Head of caudate nucleus (tissue), 42 donors: ENCODE measurements at regions not wholly inside any gene's neighbourhood (a gene's known extent, or its start where the extent isn't known, plus 50 kb on each side); places are given as distances from the start of the nearest gene placed in this dataset.
A peak's percentile ranks its signal among the peaks of the same experiment; 100 is the strongest.

Experiments used
- DNase-seq, 42 donors: peaks; one replicate each; pipeline versions ENCODE4 v3.0.0 to v3.0.0-alpha.2; 2020 to 2021; ENCODE audit warnings: mixed read lengths in 7 of 42
- intact Hi-C: fragments of 100-400 bp; cut with DNase I; formaldehyde crosslinking; loops from one replicate; pipeline ENCODE4 v1.15.0; 2022

DNA sequence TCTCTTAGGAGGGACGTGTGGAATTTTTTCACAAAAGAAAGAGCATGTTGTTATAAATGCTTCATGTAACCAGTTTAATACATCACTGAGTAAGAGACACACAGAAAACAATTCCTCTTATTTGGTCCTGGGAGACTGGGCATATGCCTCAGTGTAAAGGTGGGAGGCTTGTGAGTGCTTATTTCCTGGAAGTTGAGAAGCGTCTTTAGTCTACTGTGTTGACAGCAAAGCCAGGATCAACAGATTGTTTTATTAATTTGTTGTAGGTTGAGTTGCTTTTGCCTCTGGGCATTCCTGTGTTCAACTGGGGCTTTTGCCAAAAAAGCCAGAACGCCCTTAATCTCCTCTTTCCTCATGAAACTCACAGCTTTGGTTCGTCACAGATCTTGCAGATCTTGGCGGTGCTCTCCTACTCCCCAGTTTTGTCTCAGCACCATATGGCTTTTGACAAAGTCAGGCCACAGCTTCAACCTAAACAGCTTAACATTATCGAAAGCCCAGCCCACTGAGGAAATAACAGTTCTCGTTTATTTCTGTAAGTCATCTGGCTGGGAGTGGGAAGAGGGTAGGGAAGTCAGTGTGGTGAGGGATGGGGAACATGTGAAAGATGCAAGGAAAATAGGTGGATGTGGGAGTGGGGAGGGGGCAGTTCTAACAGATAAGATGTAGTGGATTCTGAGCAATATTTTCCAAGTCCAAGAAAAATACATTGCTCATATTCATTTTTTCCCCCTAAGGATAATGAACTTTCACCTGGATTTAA is 227.2 kb downstream of the DACT1 start:
- no peak for DNase-seq

DNA sequence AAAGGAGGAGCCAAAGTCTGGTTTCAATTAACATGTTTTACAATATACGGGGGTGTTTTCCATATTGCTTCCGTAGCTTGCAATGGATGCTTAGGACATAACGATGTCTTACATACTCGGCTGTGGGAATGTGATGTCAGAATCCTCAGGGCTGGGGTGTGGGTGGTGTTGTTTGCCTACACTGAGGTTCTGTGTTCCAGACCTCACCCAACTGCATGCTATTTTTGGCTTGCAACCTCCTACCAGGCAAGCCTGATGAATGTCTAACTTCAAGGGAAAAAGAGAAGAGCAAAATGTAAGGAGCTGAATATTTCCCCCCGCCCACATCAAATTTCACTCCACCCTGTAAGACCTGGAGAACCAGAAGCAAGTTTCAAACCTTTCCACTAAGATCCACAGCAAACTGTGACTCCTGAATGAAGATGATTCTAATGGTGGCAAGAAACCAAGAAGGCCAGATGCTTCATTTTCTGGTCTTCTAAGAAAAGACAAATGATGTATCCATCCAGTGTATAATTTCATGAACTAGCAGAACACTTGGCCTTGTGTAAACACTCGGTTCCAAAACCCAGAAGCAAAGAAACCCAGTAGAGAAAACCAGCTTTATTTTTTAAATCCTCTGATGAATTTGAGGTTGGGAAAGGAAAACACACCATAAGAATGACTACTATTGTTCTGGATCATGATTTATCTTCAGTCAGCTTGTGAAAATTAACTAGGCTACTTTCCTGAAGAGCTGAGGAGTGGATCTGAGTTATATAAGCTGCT is 227.9 kb downstream of the DACT1 start:
- intact Hi-C loops, result loop anchor here (2.0 kb wide), 1 partner anchor 35 kb away; no protein-coding TSS in a partner anchor
- DNase-seq, result peak in 31 of 42 donors; percentile 6 to 81 (median 27)

More for the DNA sequence above, 227.2 kb downstream of the DACT1 start:
- intact Hi-C loops, result no loop called here

DNA sequence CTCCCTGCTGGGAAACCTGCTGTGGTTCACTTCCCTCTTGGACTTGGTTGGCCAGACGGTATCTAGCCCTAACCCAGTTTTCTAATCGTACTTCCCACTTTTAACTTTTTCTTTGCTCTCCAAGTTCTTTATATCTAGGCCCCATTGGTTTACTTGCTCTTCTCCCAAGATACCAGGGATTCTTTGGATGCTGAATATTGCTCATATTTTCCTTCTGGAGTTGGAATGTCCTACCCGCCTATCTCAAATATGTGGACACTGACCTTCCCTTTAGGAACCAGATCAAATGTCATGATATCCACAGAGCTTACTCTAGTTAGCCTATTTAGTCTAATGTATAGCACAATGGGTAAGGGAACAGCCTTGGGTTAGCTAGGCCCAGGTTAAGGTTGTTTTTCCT is 228.6 kb downstream of the DACT1 start:
- intact Hi-C loops, result loop anchor here (2.0 kb wide), 1 partner anchor 34 kb away; no protein-coding TSS in a partner anchor
- no peak for DNase-seq

DNA sequence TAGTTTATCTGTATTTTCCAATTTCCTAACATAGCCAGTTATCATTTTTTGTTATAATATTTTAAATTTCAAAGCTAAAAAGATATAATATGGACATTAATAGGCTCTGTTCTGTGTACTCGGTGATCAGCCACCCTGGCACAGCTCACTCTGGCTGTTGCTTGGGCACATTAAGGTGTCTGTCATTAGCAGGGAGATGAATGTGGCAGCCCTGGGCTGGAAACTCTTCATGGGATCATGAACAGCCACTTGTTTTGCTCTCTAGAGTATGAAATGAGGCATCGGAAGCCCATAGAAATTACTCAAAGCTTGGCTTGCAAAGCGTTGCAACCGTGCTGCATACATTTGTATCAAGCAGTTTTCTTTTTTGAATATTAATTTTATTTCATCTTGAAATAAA is 233.2 kb downstream of the DACT1 start:
- DNase-seq, result no peak
- intact Hi-C loops, result no loop called here

DNA sequence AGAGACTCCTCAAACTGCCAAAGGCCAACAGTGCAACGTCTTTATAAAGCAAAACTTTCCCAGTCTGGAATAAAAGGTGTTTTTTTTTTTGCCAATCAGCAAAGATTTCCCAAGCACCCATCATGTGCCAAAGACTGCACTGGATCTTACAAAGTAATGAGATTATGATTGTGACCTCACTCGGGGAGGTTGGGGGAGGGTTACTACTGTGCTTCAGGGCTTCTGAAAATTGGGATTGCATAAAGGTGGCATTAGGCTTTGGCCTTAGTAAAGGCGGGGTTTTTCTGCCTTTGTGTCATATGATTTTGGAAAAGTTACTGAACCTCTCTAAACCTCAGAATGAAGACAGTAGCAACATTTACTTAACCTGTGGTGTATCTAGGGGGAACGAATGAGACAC is 233.8 kb downstream of the DACT1 start:
- intact Hi-C loops, result no loop called here
- DNase-seq, result no peak

DNA sequence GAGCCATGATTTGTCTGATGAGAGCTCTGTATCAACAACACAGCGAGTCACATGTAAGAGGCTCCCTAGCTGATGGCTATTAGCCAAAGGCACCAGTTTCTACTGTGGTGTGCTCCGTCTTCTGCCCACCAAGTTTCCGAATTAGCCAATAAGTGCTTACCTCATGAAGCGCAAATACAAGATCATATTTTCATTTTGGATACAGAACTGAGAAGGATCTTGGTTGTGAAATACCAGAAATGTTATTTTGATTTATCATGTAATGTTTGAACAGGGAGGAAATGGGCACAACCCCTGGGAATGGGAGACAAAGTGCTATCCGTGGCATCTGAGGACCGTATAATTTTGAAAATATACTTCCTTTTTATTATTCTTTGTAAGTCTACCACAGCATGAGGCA is 234.3 kb downstream of the DACT1 start:
- DNase-seq, result no peak
- intact Hi-C loops, result no loop called here

DNA sequence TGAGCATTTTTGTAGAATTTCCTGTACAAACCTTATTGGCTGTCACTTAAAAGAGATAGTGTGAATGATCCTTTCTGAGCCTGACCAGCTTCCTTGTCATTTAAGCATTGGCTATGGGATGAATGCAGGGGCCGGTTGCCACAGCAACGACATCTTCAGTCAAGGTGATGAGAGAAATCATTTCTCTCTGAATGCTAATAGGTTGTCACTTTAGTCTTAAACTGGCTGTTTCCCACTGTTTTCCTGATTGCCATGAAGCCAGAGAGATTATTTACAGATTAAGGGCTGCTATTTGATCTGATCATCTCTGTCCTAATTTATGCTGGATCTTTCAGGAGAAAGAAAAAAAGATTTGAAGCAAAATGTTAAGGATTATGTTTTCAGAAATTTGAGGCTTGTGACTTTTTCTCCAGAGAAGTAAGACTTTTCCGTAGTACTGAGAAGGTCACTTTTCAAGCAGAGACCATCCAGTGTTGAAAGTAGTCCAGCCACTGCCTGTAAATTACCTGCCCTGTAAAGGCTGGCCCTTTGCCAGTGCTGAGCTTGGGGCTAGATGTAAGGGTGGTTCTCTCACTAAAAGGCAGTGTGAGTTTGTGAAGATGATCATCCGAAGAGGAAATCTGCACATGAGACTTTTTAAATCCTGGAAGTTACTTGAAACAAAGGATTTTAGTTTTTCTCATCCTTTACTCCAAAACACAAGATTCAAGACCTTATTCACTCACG is 235.6 kb downstream of the DACT1 start:
- intact Hi-C loops, result no loop called here
- DNase-seq, result no peak

DNA sequence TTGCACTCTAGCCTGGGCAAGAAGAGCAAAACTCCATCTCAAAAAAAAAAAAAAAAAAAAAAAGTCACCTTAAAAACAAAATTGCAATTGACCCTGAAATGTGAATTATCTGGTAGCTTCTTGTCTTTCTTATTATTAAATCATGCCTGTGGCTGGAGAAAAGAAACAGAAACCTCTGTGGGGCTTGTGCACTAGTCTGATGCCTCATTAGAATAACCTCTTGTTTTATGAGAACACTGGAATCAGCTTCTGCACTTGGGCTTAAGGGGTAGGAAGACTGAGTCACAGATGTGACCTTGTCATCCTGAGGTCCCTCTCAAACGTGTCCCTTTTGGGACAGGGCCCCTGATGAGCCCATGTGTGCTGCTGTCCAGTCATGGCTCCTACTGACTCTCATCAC is 237.9 kb downstream of the DACT1 start:
- no peak for DNase-seq
- intact Hi-C loops, result no loop called here

DNA sequence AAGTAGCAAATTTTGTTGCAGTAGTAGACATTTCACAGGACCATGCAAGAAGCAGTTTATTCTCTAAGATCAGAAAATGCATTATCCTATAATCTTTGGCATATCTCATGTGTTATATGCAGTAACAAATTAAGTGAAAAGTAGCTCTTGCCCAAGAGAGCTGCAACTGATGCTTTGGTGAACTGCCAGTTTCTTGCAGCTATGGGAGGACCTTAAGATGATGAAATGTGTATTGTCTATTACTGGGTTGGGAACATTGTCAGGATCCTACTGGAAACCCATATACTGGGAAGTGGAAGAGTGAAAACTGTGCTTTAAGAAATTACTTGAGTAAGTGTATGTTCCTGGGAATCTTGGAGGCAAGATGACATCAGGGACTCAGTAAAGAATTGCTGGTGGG is 238.8 kb downstream of the DACT1 start:
- DNase-seq, result no peak
- intact Hi-C loops, result no loop called here

DNA sequence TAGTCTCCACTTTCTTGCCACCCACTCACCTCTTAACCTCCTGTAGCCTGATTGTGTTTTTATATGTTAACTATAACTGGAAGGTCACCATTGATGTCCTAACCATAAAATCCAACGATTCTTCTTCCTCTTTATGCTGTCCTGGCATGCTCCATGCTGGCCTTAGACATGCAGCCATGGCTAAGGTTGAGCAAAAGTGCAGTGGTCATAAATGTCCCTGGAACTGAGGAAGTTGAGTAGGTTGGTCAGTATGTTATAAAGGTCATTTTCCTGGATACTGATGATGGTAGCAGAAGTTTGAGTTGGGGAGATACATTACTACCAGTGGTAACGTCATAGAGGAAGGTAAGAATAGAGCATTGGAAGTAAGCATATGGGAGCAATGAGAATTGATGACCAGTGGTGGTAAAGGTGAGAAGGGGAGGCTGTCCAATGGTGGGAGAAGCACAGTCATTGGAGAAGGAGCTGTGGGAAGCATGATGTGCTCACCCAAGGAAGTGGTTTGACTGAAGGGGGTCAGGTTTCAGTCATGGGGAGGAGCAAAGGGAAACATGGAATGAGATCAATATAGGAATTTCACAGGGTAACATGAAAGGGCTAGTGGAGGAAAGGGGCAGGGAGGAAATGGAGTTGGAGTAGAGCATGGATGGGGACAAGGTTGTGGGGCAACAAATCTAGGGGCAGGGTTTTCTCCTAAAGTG is 240.8 kb downstream of the DACT1 start:
- intact Hi-C loops, result no loop called here
- DNase-seq, result no peak

DNA sequence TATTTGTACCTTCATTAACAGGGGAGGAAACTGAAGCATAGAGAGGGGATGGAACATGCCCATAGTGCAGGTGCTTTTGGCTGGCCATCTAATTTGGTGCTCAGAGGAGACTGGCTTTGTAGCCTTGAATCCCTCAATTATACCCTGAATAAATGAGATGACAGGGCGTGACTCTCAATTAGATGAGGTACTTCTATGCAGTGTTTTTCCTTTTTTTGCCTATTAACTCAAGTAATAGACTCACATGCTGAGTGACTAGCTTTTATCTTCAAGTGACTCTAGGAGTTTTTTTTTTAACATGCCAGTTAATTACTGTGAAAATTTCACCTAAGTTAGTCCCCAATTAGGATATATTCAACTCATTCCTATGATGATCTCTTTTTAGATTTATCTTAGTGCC is 243.7 kb downstream of the DACT1 start:
- no peak for DNase-seq
- intact Hi-C loops, result no loop called here

DNA sequence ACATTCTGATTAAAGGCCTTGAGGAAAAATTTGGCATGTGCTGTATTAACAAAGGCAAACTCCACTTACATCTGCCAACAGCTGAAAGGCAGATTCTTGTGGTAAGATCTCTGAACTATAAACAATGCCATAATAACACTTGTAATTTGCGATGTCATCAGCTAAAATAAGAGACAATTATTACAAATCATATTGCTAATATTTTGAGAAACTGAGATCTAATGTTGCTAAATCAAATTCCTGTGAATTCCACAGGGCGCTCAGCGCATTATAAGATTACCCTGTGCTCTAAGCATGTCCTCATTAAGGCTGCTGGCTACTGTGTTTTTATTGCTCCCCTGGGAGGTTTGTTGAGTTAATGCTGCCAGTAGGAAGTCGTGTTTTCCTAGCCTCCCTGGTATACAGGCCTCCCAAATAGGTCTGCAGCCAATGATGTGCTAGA is 244.8 kb downstream of the DACT1 start:
- intact Hi-C loops, result no loop called here
- DNase-seq, result no peak

DNA sequence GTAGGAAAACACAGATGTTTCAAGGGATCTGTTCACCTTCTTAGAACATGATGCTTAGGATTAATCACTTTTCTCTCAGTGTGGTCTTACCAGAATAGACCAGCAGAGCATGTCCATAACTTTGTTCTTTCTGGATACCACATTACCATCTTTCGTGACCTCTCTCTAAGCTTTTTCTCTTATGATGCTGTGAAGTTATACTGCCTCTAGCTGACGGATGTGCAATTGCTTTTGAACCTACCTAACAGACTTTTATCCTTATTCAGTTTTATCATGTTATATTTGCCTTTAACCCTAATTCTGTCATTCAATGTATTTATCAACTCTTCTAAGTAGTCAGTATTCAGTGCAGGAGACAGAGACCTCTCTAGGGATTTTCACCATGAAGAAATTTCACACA is 246.7 kb downstream of the DACT1 start:
- DNase-seq, result no peak
- intact Hi-C loops, result no loop called here

DNA sequence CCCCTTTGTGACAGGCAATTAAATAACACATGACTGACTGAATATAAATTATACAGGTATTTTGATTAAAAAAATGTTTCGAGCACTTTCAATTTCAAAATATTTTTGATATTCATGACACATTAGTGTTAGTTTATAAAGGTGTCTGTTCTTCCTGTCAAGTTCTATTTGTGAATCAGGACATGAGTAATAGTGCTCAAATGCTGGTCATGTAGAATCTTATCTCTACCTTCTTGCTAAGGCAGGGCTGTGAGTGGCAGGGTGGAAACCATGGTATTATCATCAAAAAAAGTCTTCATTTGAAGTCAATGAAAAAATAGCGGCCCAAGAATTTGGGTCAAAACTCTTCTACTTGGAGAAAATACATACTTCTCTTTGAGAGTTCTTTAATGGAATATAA is 250.2 kb downstream of the DACT1 start:
- intact Hi-C loops, result no loop called here
- no peak for DNase-seq

DNA sequence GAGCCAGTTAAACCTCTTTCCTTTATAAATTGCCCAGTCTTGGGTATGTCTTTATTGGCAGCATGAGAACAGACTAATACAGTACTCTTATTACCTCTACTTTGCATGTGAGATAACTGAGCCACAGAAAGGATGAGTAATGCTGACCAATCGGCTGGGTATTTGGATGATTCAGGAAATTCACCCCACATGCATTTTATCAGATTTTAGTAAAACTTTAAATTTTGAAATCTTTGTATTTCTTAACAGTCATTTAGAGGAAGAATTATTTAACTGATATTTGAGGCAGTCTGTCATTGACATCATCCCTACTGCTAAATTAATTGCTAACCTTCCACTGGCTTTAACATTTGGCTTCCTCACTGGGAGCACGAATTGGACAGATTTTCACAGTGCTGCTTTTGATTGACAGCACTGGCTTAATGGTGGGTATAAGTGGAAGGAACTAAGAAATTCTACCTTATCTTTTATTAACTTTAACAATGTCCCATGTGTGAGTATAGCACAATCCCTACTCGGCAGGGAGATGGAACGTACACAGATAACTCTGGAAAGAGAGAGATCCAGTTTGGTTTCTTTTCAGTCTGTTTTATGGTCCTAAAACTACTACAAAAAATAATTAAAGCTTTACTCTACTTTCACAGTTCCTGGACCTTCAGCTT is 261.0 kb downstream of the DACT1 start:
- no peak for DNase-seq
- intact Hi-C loops, result no loop called here

DNA sequence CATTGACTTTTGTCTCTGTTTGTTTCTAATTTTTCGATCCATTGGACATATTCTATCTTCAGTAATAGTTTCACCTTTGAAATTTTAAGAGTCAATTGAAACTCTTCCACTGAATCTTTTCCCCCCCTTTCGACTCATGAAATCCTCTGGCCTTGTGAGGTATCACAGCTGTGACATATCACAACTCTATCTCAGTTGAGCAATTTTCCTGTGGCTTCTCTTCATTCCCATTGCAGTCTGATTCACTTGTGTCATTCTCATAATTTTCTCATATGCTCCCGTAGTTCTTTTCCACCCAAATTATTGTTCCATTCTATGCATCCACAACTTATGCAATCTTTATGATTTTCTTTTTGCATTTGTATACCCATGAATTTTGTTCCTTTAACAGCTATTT is 261.6 kb downstream of the DACT1 start:
- intact Hi-C loops, result no loop called here
- no peak for DNase-seq

DNA sequence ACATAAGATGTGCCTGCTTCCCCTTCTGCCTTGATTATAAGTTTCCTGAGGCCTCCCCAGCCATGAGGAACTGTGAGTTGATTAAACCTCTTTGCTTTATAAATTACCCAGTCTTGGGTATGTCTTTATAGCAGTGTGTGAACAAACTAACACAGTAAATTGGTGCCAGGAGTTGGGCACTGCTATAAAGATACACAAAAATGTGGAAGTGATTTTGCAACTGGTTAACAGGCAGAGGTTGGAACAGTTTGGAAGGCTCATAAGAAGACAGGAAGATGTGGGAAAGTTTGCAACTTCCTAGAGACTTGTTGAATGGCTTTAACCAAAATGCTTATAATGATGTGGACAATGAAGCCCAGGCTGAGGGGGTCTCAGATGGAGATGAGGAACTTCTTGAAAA is 264.1 kb downstream of the DACT1 start:
- intact Hi-C loops, result loop anchor here (2.0 kb wide), 1 partner anchor 35 kb away; no protein-coding TSS in a partner anchor
- no peak for DNase-seq

DNA sequence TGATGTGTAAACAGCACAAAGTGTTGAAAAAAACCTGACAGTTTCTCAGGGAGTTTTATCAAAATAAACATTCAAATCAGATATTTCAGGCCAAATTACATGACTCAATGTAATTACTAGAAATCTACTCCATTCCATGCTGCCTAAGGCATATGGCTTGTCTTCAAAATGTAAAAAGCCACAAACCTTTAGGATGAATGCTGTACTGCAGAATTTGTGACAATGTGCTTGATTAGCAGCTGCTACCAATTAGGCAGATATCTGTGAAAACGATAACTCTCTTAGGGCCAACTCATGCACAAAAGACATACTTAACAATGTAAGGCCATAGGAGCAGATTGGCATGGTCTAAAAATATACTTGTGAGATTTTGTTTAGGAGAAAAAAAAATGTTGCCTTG is 267.0 kb downstream of the DACT1 start:
- intact Hi-C loops, result no loop called here
- no peak for DNase-seq

DNA sequence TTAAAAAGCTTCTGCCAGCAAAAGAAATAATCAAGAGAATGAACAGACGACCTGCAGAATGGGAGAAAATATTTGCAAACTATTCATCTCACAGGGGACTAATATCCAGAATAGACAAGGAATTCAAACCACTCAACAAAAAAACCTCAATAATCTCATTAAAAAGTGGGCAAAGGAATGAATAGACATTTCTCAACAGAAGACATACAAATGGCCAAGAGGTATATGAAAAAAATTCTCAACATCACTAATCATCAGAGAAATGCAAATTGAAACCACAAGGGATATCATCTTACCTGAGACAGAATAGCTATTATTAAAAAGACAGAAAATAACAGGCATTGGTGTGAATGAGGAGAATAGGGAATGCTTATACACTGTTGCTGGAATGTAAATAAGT is 270.0 kb downstream of the DACT1 start:
- no peak for DNase-seq

More for the DNA sequence above, 270.0 kb downstream of the DACT1 start:
- intact Hi-C loops, result no loop called here
